ENCODE measurements at regions not wholly inside any gene's neighbourhood (a gene's known extent, or its start where the extent isn't known, plus 50 kb on each side); places are given as distances from the start of the nearest gene placed in this dataset.

GRCh38 chr12:111093428-111094142, 173.2 kb upstream of the MYL2 start:
- in situ Hi-C loops (cut with MboI; ENCODE audit: low sequenced_read_pairs), result no loop called here

GRCh38 chr12:111091051-111091450, 170.7 kb upstream of the MYL2 start:
- in situ Hi-C loops (cut with MboI; ENCODE audit: low sequenced_read_pairs), result no loop called here

DNA sequence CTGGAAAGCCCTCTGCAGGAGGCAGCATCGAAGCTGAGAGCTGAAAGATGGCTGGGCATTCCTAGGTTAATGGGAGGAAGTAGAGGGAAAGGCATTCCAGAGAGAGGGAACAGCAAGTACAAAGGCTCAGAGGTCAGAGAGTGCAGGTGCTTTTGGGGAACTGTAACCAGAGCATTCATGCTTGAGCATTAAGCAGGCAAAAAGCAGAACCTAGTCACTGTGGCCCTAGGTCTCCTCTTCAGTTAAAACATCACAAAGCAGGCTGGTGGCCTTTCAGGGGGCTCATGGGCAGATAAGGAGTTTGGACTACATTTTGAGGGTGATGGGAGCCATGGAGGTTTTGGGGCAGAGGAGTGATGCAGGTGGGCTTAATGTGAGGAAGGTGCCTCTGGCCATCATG, 169.2 kb upstream of the MYL2 start:
- in situ Hi-C loops (cut with MboI; ENCODE audit: low sequenced_read_pairs), result no loop called here

DNA sequence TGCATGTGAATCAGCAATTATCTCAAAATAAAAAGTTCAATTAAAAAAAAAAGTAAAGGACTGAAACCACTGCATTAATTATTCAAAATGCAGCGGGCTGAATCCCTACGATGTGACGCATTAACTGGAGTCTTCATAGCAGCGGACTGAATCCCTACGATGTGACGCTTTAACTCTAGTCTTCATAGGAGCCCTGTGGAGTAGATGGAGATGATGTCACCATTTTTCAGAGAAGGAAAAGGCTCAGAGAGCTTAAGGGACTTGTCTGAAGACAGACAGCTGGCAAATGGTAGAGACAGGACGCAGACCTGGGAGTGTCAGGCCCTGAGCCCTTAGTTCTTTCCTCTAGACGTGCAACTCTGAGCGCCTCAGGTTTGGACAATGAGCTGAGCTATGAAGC, 168.0 kb upstream of the MYL2 start:
- in situ Hi-C loops (cut with MboI; ENCODE audit: low sequenced_read_pairs), result no loop called here

DNA sequence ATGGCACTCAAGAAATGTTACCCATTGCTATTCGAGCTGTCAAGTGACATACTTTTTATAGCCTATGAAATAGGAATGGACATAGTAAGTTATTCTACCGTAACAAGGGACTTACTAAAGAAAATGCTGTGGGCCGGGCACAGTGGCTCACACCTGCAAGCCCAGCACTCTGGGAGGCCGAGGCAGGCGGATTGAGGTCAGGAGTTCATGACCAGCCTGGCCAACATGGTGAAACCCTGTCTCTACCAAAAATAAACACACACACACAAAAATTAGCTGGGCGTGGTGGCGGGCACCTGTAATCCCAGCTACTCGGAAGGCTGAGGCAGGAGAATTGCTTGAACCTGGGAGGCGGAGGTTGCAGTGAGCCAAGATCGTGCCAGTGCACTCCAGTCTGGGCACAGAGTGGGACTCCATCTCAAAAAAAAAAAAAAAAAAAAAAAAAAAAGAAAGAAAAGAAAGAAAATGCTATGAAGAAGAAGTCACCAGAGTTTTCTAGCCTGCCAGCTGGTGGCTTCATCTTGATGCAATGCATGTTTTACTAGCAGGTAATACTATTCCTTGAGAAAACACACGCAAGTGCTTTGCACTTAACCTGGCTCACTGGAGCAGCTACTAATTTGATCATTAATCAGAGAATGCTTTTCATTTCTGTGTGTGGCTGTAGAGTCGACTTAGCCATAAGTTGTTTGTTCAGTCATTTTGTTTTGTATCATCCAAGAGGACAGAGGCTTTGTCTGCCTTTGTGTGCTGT, 166.7 kb upstream of the MYL2 start:
- in situ Hi-C loops (cut with MboI; ENCODE audit: low sequenced_read_pairs), result no loop called here

- in situ Hi-C loops (cut with MboI; ENCODE audit: low sequenced_read_pairs), result no loop called here
These were observed 164.7 kb upstream of the MYL2 start for GRCh38 chr12:111085096-111085495.

DNA sequence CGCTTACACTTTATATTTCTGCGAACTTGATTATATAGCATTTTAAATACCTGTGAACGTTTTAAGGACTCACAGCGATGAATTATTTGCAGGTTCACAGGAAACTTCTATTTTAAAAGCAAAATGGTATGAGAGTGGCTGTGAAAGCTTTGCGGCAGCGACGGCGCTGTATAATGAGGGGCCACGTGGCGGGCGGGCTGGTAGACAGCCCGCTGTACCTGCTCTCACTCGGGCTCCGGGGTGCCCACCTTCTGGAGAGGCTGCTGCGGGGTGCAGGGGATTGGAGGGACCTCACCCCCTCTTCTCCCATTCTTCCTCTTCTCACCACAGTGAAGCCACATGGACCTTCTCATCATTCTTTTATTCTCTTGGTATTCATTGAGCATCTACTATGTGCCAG, 164.2 kb upstream of the MYL2 start:
- in situ Hi-C loops (cut with MboI; ENCODE audit: low sequenced_read_pairs), result no loop called here

DNA sequence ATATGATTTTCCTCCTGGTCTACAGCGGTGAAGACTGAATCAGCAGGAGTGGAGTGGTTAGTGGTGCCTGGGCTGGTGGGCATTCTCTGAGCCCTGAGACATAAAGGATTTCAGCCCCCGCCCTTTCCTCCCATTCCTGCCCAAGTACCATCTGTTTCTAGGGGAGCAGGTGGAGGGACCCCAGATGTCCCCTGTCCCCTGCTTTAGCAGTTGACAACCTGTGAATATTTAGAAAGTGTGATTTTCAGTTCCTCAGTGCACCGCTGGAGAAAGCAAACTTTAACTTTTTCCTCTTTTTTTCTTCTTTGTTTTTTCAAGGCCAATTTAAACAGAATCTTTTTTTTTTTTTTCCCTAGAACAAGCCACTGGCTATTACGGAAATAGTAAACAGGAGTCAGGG, 163.8 kb upstream of the MYL2 start:
- in situ Hi-C loops (cut with MboI; ENCODE audit: low sequenced_read_pairs), result no loop called here

DNA sequence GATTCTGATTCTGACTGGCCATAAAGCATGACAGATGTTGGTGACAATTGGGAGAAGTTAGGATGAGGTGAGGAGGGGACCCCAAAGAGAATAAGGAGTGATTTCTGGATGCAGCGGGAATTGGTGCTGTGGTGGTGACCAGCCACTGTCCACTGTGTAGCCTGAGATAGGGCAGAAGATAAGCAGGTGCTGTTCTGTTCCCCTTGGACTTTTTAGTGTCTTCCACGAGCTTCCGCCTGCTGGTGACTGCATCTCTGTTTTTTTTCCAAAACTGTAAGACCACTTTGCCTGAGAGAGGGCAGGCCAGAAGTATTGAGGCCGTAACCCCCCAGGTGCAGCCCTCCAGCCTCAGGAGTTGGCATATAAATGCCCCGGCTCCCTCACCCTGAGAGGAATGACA, 161.2 kb upstream of the MYL2 start:
- in situ Hi-C loops (cut with MboI; ENCODE audit: low sequenced_read_pairs), result no loop called here

- in situ Hi-C loops (cut with MboI; ENCODE audit: low sequenced_read_pairs), result no loop called here
These were observed 158.4 kb upstream of the MYL2 start for GRCh38 chr12:111078731-111079130.

GRCh38 chr12:111076611-111077451, 156.5 kb upstream of the MYL2 start:
- in situ Hi-C loops (cut with MboI; ENCODE audit: low sequenced_read_pairs), result no loop called here

DNA sequence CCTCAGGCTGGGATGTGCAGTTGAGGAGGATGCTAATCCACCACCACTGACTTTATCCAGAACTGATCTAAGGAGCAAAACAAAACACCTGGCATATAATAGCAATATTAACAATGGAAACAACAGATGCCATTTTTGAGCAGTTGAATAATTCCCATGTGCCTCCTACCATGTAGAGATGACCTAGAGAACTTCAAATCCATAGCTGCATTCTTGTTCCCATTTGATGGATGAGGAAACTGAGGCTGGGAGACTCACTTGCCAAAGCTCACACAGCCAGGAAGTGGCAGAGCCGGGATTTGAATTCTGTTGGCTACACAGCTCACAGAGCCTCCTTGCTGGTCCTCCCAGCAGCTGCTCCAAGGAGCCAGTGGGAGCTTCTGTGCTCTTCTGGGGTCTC, 155.8 kb upstream of the MYL2 start:
- in situ Hi-C loops (cut with MboI; ENCODE audit: low sequenced_read_pairs), result no loop called here

DNA sequence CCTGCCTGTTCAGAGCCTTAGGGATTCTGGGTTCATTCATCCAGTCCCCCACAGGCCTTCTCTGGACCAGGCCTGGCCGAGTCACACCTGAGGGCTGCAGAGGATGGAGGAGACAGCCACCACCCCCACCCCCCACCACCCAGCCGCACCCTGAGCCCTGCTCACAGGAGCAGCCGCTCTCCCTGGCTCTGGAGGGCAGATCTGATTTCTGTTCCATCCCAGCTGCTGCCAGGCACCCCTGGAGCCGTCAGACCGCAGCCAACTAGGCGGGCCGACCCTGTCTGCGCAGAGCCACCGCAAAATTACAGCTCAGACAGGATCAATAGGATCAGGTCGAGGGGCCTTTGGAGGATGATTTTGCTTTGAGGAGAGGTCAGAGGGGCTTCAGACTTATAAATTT, 154.6 kb upstream of the MYL2 start:
- in situ Hi-C loops (cut with MboI; ENCODE audit: low sequenced_read_pairs), result no loop called here

DNA sequence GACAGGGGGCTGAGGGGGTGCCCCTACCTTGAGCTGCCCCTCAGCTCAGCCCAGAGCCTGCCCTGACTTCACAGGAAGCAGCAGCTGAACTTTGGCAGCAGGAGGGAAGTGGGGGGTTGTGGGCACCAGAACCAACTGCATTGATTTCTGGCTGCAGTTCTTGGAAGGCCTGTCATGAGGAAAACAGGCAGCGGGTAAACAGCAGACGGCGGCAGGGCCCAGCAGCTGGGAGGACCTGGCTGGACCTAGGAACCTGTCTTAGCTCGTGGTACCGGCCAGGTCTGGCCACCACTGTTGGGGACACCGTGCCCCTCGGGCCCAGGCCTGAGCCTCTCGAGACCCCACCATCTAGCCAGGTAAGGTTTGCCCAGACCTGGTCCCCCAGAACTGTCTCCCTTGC, 154.2 kb upstream of the MYL2 start:
- in situ Hi-C loops (cut with MboI; ENCODE audit: low sequenced_read_pairs), result no loop called here

DNA sequence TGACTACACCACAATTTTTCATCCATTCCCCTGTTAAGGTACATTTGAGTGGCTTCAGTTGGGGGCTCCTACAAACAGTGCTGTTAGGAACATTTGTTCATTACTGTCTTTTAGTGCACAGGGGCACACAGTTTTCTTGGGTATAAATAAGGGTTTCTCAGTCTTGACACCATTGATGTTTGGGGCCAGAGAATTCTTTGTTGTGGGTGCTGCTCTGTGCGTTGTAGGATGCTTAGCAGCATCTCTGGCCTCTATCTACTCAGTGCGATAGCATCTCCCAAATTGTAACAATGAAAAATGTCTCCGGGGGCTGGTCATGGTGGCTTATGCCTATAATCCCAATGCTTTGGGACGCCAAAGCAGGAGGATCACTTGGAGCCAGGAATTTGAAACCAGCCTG, 153.0 kb upstream of the MYL2 start:
- in situ Hi-C loops (cut with MboI; ENCODE audit: low sequenced_read_pairs), result no loop called here

GRCh38 chr12:111072299-111072698, 151.9 kb upstream of the MYL2 start:
- in situ Hi-C loops (cut with MboI; ENCODE audit: low sequenced_read_pairs), result no loop called here

DNA sequence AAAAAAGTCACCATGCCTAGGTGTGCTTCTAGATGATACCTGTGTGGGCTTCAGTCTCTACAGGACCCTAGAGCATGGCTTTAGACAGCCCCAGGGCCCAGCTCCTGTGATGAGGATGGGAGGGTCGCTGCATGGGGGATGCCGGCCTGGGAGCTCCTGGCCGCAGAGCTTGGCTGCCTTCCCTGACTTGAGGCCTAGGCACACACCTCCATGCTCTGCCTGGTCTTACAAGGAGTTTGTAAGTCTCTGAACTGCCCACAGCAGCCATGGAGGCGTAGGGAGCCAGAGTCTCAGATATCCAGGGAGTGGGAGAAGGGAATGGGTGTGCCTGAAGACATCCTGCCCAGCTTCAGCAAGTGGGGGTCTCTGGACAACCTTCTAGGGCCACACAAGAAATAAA, 149.5 kb upstream of the MYL2 start:
- in situ Hi-C loops (cut with MboI; ENCODE audit: low sequenced_read_pairs), result no loop called here

- in situ Hi-C loops (cut with MboI; ENCODE audit: low sequenced_read_pairs), result no loop called here
These were observed 147.9 kb upstream of the MYL2 start for GRCh38 chr12:111068290-111068689.

- in situ Hi-C loops (cut with MboI; ENCODE audit: low sequenced_read_pairs), result no loop called here
These were observed 147.1 kb upstream of the MYL2 start for GRCh38 chr12:111067498-111067897.

DNA sequence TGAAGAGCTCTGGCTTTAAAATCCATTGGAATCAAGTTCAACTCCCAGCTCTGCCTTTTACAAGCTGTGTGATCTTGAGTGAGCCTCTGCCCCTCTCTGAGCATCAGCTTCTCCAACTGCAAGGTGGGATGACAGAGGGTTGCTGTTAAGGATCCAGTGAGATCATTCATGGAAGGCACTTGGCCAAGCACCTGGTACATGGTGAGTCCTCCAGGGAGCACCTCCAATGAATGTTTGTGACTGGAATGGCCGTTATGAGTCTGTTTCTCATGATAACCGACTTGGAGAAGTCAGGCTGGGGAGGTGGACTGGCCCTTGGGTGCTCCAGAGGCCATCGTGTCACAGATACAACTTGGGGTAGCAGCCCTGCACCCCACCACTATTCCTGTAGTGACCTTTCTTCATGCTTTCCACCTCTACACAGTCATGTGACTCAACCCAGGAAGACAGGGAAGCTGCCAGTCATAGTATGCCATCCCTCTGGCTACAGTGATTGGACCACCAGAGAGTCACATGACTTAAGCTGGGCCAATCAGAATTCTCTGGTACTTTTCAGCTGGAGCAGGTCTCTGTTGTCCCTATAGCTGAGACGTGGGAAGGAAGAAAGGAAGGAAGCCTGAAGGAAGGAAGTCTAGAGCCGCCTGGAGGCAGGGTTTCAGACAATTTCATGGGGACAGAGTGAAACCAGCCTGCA, 146.5 kb upstream of the MYL2 start:
- in situ Hi-C loops (cut with MboI; ENCODE audit: low sequenced_read_pairs), result no loop called here

DNA sequence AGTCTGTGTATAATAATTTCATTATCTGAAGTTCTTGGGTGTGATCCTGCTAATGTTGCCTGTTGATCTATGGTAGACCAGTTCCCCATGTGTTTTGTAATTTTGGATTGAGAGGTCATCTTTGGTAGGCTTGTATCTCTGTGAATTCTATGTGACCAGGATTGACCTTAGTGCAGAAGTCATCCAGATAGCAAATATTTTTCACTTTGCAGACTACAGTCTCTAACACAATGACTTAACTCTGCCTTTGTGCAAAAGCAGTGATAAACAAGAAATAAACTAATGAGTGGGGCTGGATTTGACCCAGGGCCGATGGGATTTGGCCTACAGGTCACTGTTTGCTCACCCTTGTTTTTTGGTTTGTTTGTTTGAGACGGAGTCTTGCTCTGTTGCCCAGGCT, 144.6 kb upstream of the MYL2 start:
- in situ Hi-C loops (cut with MboI; ENCODE audit: low sequenced_read_pairs), result no loop called here

All from HL-60/S4 treated with retinoic acid at 250 ng/mL for 4 days and 3 days (cell line).